ENCODE measurements at regions not wholly inside any gene's neighbourhood (a gene's known extent, or its start where the extent isn't known, plus 50 kb on each side); places are given as distances from the start of the nearest gene placed in this dataset.

DNA sequence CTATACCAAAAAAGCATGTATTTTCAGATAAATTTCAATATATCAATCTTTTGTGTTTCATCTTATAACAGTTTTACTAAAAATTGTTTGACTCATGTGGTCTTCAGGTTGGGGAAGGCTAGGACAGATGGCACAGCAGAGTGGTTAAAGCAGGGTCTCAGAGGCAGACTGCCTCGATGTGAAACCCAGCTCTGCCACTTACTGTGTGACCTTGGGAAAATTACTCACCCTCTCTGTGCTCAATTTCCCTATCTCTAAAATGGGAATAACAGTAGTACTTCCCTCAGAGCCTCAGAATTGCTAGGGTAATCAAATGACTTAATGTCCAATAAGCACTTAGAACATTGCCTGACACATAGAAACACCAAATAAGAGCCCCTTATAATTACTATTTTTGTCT is 262.1 kb upstream of the FMN2 start:
- Histone ChIP-seq H3K23ac (ENCODE audit: insufficient read length) (no peak overlapping the region), H3K4me3 (ENCODE audit: extremely low read depth in 1 of 4, insufficient read depth in 2 of 4, low read depth in 3 of 4, low read length in 4 of 4) (no peak overlapping the region), H3K36me3 (ENCODE audit: control insufficient read depth in 2 of 4, insufficient read depth in 4 of 4, low read length in 3 of 4) (no peaks in the 10 kb centered on the region), H2BK15ac (ENCODE audit: low read length) (no peak overlapping the region), H2BK20ac (ENCODE audit: low read length) (no peak overlapping the region), H3K27ac (ENCODE audit: low read depth, low read length) (no peak overlapping the region), H3K9ac (replicated peaks in 1 of 4; ENCODE audit: extremely low read depth in 1 of 4, low read depth in 3 of 4, low read length in 3 of 4) (no peak overlapping the region), H4K8ac (ENCODE audit: extremely low read depth, insufficient read depth, low read length) (no peak overlapping the region), H3K23me2 (ENCODE audit: low read depth, low read length) (no peaks in the 10 kb centered on the region), H2BK120ac (replicated peaks; ENCODE audit: low read depth, low read length) (no peak overlapping the region), H4K5ac (ENCODE audit: insufficient read length, low read depth, low read length) (no peak overlapping the region), H3K4me1 (replicated peaks in 1 of 4; ENCODE audit: control insufficient read depth in 3 of 4, insufficient read depth in 4 of 4, low read length in 3 of 4) (peaks cover 0 to 5% (median 0%) of the 10 kb centered on the region in 4 experiments; a peak in 2 of 7 replicates), H2BK5ac (ENCODE audit: low read depth, low read length) (no peak overlapping the region), H3K27me3 (replicated peaks in 1 of 4; ENCODE audit: control insufficient read depth in 3 of 4, extremely low read depth in 1 of 4, insufficient read depth in 3 of 4, low read length in 3 of 4) (no peaks in the 10 kb centered on the region), H3K18ac (ENCODE audit: extremely low read depth, low read length) (no peak overlapping the region), H2AK5ac (ENCODE audit: low read depth, low read length) (no peak overlapping the region), H3K79me2 (ENCODE audit: control insufficient read depth in 1 of 2, insufficient read depth in 2 of 2, low read length in 2 of 2) (no peaks in the 10 kb centered on the region), H4K20me1 (replicated peaks in 1 of 2; ENCODE audit: control insufficient read depth in 1 of 2, insufficient read depth in 2 of 2, low read length in 2 of 2) (no peaks in the 10 kb centered on the region), H3K4me2 (ENCODE audit: insufficient read depth in 1 of 2, low read depth in 2 of 2, low read length in 2 of 2) (no peak overlapping the region), H3K56ac (replicated peaks; ENCODE audit: insufficient read length, low read depth, low read length) (no peak overlapping the region), H3K14ac (ENCODE audit: insufficient read length) (no peak overlapping the region), H4K91ac (replicated peaks; ENCODE audit: insufficient read length, low read length) (no peak overlapping the region), H2AFZ (ENCODE audit: low read length) (no peak overlapping the region), H2BK12ac (ENCODE audit: low read depth, low read length) (no peak overlapping the region), H3K4ac (replicated peaks; ENCODE audit: insufficient read length, low read depth, low read length) (no peak overlapping the region), H3K79me1 (ENCODE audit: low read depth, low read length) (no peaks in the 10 kb centered on the region), H3K9me3 (ENCODE audit: insufficient read depth in 2 of 2, low read depth in 1 of 2, low read length in 1 of 2) (no peaks in the 10 kb centered on the region)
- FAIRE-seq: no peak
- DNase-seq (ENCODE audit: low read depth in 1 of 2, low spot score in 2 of 2): no peak
- POLR2A ChIA-PET (ENCODE audit: partially characterized antibody): interaction anchor here (0.6 kb wide), 1 partner anchor 8 kb away, joined by 3 read pairs; no protein-coding TSS in a partner anchor
- 80% methylated on average over 1 of the region's 1 CpG; no CpG with 5 or more reads in 1 of the 2 experiments for WGBS, 2 experiments (ENCODE audit: extremely low coverage in 1 of 2, insufficient coverage in 1 of 2, insufficient read length in 1 of 2, insufficient replicate concordance in 2 of 2, low coverage in 1 of 2, low lambda C conversion rate in 2 of 2, missing lambda C conversion rate in 1 of 2)
- TF ChIP-seq KDM1A (IDR thresholded peaks at IDR 0.05; ENCODE audit: borderline replicate concordance, low read length) (peak; percentile 69; the same call in 1 of the 2 replicates), TCF12 (IDR thresholded peaks at IDR 0.05; ENCODE audit: low read depth, low read length) (no peak), HDAC2 (IDR thresholded peaks at IDR 0.05; ENCODE audit: borderline replicate concordance in 1 of 2, low read depth in 2 of 2, low read length in 2 of 2) (no peak)
- CTCF ChIA-PET (ENCODE audit: partially characterized antibody): interaction anchor here (0.9 kb wide), 1 partner anchor 11 kb away, joined by 3 read pairs; no protein-coding TSS in a partner anchor

Measured in H1 (cell line).